Brain microvascular endothelial cell (primary cell): ENCODE measurements at regions not wholly inside any gene's neighbourhood (a gene's known extent, or its start where the extent isn't known, plus 50 kb on each side); places are given as distances from the start of the nearest gene placed in this dataset.

Source experiments
- DNase-seq: peaks from one replicate; pipeline ENCODE4 v3.0.0-alpha.2; 2020
- H3K27ac ChIP-seq: fragments of 250-450 bp; sonication (Bioruptor Pico); 2 replicates; pipeline ENCODE4 v1.5.1; 2020; ENCODE audit warnings: mild to moderate bottlenecking, moderate library complexity
- H3K27me3 ChIP-seq: fragments of 250-450 bp; sonication (Bioruptor Pico); replicated peaks from 2 replicates; pipeline ENCODE4 v1.5.1; 2020; ENCODE audit warnings: mild to moderate bottlenecking
- H3K36me3 ChIP-seq: fragments of 250-450 bp; sonication (Bioruptor Pico); replicated peaks from 2 replicates; pipeline ENCODE4 v1.5.1; 2020; ENCODE audit warnings: mild to moderate bottlenecking
- H3K4me3 ChIP-seq: 2 replicates; pipeline ENCODE4 v1.5.1; 2011; ENCODE audit warnings: low read depth, mild to moderate bottlenecking, control low read depth, low read length, moderate library complexity
- in situ Hi-C: cut with HindIII; loops from 2 replicates; pipeline ENCODE4 v1.10.0; 2017; ENCODE audit warnings: low sequenced_read_pairs, low pct_ligation_motif_present
- TF ChIP-seq, protein P1 (sequence below): IDR thresholded peaks from 2 replicates; pipeline ENCODE4 v1.5.1; 2011; ENCODE audit warnings: low read depth, mild to moderate bottlenecking, moderate library complexity, low read length, control low read depth, inconsistent platforms; ENCODE audit errors: missing control alignments

DNA sequence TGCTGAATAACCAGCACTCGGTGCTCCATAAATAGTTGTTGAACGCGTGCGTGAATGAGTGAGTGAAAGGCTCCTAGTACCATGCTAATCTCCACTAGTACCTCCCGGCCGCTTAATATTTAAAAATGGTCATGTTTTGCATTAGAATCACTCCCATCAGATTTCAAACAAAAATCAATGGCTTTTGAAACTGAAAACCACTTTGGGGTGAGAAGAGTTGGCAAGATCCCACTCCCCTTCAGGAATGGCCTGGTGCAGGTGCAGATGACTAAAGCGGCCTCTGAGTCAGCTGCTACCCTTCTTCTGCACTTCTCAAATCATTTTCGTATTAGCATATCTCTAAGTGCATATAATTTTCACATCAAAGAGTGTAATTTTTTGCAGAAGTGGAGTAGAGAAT lies 425.3 kb upstream of the PROK2 start:
- DNase-seq, result no peak
- no peak overlapping the region for H3K4me3 ChIP-seq
- in situ Hi-C loops, result no loop called here
- H3K27me3 ChIP-seq, result peaks cover 2% of the 10 kb centered on the region
- no peak overlapping the region for H3K27ac ChIP-seq
- H3K36me3 ChIP-seq, result no peaks in the 10 kb centered on the region
- TF ChIP-seq, protein P1, sequence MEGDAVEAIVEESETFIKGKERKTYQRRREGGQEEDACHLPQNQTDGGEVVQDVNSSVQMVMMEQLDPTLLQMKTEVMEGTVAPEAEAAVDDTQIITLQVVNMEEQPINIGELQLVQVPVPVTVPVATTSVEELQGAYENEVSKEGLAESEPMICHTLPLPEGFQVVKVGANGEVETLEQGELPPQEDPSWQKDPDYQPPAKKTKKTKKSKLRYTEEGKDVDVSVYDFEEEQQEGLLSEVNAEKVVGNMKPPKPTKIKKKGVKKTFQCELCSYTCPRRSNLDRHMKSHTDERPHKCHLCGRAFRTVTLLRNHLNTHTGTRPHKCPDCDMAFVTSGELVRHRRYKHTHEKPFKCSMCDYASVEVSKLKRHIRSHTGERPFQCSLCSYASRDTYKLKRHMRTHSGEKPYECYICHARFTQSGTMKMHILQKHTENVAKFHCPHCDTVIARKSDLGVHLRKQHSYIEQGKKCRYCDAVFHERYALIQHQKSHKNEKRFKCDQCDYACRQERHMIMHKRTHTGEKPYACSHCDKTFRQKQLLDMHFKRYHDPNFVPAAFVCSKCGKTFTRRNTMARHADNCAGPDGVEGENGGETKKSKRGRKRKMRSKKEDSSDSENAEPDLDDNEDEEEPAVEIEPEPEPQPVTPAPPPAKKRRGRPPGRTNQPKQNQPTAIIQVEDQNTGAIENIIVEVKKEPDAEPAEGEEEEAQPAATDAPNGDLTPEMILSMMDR, result no peak

DNA sequence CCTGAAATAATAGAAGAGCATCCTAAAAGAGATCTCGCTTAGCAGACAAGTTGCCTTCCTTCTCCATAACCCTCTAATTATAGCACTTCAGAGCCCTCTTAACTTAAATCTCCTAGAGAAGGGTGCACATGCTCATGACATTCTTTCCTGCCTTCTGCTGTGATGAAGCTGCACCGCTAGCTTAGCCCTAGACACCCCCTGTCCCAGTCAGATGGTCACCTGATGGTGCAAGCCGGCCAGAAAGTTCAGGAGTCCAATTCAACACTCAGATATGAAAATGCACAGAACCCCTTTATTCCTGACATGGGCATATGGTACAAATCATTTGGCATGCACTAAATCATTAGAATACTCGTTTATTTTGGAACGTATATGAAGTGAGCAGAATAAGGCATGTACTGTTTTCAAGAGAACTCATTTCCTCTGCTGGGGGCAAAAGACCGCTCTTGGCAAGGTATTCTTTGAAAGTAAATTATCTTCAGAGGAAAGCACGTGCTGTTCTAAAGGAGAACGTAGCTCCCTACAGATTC lies 420.4 kb upstream of the PROK2 start:
- no peak for DNase-seq
- in situ Hi-C loops, result no loop called here
- TF ChIP-seq, protein P1, result no peak
- Histone ChIP-seq H3K36me3 (no peaks in the 10 kb centered on the region), H3K4me3 (no peak overlapping the region), H3K27ac (no peak overlapping the region), H3K27me3 (peaks cover 2% of the 10 kb centered on the region)

DNA sequence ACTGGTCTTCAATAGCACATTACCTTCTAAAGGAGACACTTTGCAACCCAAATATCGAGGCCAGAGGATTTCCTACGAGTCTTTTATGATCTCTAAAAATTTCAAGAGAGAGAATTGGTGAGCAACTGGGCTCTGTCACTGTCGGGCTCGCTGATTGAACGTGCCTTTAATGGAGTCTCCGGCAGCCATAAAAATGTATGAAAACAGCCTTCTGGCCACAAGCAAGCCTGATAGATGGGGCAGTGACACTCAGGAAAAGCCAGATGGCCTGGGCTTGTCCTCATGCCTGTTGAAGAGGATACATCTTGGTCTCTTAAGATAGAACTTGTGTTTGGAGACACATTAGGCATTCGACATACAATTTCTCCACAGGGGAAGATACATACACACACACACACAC lies 419.5 kb upstream of the PROK2 start:
- H3K4me3 ChIP-seq, result no peak overlapping the region
- no peaks in the 10 kb centered on the region for H3K36me3 ChIP-seq
- H3K27me3 ChIP-seq, result no peaks in the 10 kb centered on the region
- TF ChIP-seq, protein P1, result no peak
- no peak for DNase-seq
- in situ Hi-C loops, result no loop called here
- no peak overlapping the region for H3K27ac ChIP-seq

DNA sequence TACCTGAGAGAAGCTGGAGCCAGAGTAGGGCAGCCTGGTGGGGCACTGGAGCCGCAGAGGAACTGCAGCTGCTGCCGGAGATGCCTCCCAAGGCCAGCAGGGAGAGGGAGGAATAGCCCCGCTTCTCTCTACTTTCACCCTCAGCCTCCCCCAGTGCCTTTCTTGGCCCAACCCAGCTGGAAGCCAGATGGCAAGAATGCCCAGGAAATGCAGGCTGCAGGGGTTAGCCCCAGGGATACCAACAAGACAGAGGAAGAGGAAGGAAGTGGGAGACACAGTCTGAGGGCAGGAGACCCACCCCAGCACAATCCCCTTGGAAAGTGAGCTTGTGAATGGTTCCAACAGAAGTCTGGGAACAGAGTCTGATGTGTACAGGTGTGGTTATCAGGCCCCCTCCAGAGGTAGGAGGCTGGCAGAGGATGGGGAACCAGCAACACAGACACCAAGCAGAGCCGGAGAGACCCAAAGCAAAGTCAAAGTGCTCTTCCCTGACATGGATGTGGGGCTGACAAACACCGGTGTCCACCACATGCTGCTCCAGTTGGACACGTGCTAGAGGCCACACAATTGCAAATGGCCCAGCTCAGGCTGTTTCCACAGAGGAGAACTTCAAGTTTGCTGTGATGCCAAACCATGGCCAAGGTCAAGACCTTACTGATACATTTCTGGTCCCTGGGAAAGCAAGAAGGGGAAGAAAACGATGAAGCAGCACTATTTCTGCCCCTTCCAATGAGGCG lies 418.8 kb upstream of the PROK2 start:
- Histone ChIP-seq H3K4me3 (no peak overlapping the region), H3K27ac (no peak overlapping the region), H3K36me3 (no peaks in the 10 kb centered on the region), H3K27me3 (no peaks in the 10 kb centered on the region)
- DNase-seq, result no peak
- in situ Hi-C loops, result no loop called here
- TF ChIP-seq, protein P1, result no peak

DNA sequence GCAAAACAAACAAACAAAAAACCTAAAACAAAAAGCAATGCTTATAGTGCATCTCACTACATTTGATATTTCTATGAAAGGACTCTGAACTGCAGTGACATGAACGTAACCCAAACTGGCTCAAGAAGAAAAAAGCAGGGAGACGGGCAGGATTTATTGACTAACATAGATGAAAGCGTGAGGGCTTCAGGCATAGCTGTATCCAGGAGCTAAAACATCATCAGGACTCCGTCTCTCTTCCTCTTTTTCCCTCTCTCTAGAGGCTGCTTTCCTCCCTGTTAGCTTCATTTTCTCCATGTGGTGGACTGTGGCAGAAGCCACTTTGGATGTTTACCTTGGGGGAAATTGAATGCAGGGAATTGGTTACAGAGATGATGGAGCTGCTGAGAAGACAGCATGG lies 418.2 kb upstream of the PROK2 start:
- Histone ChIP-seq H3K36me3 (no peaks in the 10 kb centered on the region), H3K4me3 (no peak overlapping the region), H3K27me3 (no peaks in the 10 kb centered on the region), H3K27ac (no peak overlapping the region)
- TF ChIP-seq, protein P1, result no peak
- in situ Hi-C loops, result no loop called here
- DNase-seq, result no peak

DNA sequence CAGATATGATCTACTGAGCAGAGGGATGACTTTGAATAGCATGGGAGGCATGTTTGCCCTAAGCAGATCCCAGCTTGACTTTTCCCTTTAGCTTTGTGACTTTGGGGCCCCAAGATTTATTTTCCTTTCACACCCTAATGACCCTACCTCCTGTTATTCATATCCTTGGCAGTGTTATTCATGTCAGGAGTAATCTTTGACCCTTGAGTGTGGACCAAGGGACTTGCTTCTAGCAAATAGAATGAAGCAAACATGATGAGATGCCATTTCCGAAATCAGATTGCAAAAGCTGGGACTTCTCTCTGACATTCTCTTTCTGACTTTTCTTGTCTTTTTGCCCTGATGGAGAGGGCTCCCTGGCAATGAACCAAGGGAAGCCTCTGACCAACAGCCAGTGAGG lies 415.4 kb upstream of the PROK2 start:
- no peak for DNase-seq
- TF ChIP-seq, protein P1, result no peak
- in situ Hi-C loops, result no loop called here
- no peaks in the 10 kb centered on the region for H3K27me3 ChIP-seq
- H3K36me3 ChIP-seq, result no peaks in the 10 kb centered on the region
- no peak overlapping the region for H3K4me3 ChIP-seq
- H3K27ac ChIP-seq, result no peak overlapping the region
